RWPE2 (cell line): ENCODE measurements at regions not wholly inside any gene's neighbourhood (a gene's known extent, or its start where the extent isn't known, plus 50 kb on each side); places are given as distances from the start of the nearest gene placed in this dataset.

Experiments used
- ATAC-seq: fragments of 200-7000 bp; cut with Tn5 transposase; 3 replicates; pipeline ENCODE4 v1.9.1; 2021; ENCODE audit warnings: low read depth
- DNase-seq: peaks from one replicate; pipeline ENCODE4 v3.0.0-alpha.2; 2020; ENCODE audit warnings: low spot score
- H3K27ac ChIP-seq: fragments of 450-650 bp; 2 replicates; pipeline ENCODE4 v1.5.1; 2017; ENCODE audit warnings: mild to moderate bottlenecking; ENCODE audit not compliant: poor library complexity, severe bottlenecking
- H3K27me3 ChIP-seq: fragments of 250-450 bp; sonication (Bioruptor Pico); 2 replicates; pipeline ENCODE4 v1.5.1; 2021; ENCODE audit warnings: mild to moderate bottlenecking, moderate library complexity; ENCODE audit not compliant: insufficient read depth, poor library complexity, severe bottlenecking
- H3K36me3 ChIP-seq: fragments of 250-450 bp; sonication (Bioruptor Pico); 2 replicates; pipeline ENCODE4 v1.5.1; 2020; ENCODE audit warnings: low read depth, mild to moderate bottlenecking, moderate library complexity
- H3K4me1 ChIP-seq: fragments of 250-450 bp; sonication (Bioruptor Pico); 2 replicates; pipeline ENCODE4 v1.5.1; 2021; ENCODE audit warnings: mild to moderate bottlenecking, moderate library complexity; ENCODE audit not compliant: insufficient read depth, poor library complexity, severe bottlenecking
- H3K4me3 ChIP-seq: fragments of 250-450 bp; sonication (Bioruptor Pico); 2 replicates; pipeline ENCODE4 v1.5.1; 2021; ENCODE audit warnings: mild to moderate bottlenecking, moderate library complexity; ENCODE audit not compliant: severe bottlenecking
- H3K9me3 ChIP-seq: fragments of 250-450 bp; sonication (Bioruptor Pico); 2 replicates; pipeline ENCODE4 v1.5.1; 2021; ENCODE audit warnings: mild to moderate bottlenecking, moderate library complexity; ENCODE audit not compliant: severe bottlenecking
- TF ChIP-seq, protein P1 (sequence below): fragments of 450-650 bp; IDR thresholded peaks from one replicate; pipeline ENCODE4 v1.5.1; 2017; ENCODE audit warnings: mild to moderate bottlenecking, moderate library complexity; ENCODE audit not compliant: poor library complexity, severe bottlenecking

DNA sequence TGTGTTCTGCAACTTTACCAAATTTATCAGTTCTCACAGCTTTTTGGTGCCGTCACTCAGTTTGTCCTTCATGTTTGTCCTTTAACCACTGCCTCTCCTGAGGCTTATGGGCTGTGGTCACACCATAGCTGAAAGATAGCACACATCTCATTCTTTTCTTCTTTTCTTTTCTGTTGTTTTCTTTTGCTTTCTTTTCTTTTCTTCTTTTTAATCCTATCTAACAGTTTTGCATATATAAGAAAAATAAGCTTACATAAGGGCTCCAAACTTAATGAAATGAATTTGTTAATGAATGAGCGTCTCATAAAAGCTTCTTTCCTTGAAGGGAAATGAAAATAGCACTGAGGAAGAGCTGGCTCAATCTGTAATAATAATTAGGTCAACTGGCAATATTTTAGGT, 1061.2 kb downstream of the PCDH18 start:
- H3K4me1 ChIP-seq, result no peaks in the 10 kb centered on the region
- TF ChIP-seq, protein P1, sequence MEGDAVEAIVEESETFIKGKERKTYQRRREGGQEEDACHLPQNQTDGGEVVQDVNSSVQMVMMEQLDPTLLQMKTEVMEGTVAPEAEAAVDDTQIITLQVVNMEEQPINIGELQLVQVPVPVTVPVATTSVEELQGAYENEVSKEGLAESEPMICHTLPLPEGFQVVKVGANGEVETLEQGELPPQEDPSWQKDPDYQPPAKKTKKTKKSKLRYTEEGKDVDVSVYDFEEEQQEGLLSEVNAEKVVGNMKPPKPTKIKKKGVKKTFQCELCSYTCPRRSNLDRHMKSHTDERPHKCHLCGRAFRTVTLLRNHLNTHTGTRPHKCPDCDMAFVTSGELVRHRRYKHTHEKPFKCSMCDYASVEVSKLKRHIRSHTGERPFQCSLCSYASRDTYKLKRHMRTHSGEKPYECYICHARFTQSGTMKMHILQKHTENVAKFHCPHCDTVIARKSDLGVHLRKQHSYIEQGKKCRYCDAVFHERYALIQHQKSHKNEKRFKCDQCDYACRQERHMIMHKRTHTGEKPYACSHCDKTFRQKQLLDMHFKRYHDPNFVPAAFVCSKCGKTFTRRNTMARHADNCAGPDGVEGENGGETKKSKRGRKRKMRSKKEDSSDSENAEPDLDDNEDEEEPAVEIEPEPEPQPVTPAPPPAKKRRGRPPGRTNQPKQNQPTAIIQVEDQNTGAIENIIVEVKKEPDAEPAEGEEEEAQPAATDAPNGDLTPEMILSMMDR, result no peak
- DNase-seq, result no peak
- no peaks in the 10 kb centered on the region for H3K27me3 ChIP-seq
- no peaks in the 10 kb centered on the region for H3K9me3 ChIP-seq
- ATAC-seq, result no peak
- H3K4me3 ChIP-seq, result no peak overlapping the region
- H3K27ac ChIP-seq, result no peak overlapping the region
- H3K36me3 ChIP-seq, result no peaks in the 10 kb centered on the region

DNA sequence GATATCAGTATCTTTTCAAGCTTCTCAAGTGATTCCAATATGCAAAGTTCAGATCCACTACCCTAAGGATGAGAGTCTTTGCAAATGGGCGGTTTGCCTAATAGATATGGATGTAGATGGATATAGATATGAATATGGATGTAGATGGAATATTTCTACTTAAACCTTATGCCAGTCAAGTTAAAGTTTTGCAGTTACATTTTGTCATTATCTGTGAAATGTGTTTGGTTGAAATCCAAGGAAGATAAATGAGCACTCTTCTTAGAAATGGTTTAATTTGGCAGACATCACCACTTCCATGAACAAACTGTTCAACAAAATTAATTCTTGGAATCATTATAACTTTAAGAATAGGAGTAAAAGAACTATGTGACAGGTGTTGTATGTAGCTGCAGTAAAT, 1066.6 kb downstream of the PCDH18 start:
- ATAC-seq (no peak), DNase-seq (no peak)
- H3K27me3 ChIP-seq, result no peaks in the 10 kb centered on the region
- H3K4me3 ChIP-seq, result no peak overlapping the region
- H3K9me3 ChIP-seq, result no peaks in the 10 kb centered on the region
- H3K27ac ChIP-seq, result no peak overlapping the region
- TF ChIP-seq, protein P1, result no peak
- no peaks in the 10 kb centered on the region for H3K4me1 ChIP-seq
- no peaks in the 10 kb centered on the region for H3K36me3 ChIP-seq

DNA sequence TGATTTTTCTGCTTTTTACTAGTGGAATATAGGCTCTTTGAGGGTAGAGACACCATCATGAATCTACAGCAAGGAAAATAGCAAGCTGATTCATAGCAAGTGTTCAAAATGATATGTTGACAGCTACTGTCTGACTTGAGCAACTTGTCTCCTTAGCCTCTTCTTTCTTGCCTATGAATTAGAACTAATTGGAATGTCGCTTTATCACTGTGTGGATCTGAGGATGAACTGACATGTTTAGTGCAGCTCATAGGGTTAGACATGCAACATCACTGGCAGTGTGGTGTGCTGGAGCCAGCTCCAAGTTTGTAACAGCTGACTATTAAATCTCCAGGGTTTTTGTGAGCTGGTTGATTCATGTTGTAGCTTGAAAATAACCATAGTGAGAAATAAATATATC, 1068.4 kb downstream of the PCDH18 start:
- no peaks in the 10 kb centered on the region for H3K27me3 ChIP-seq
- no peaks in the 10 kb centered on the region for H3K4me1 ChIP-seq
- TF ChIP-seq, protein P1, result no peak
- H3K4me3 ChIP-seq, result no peak overlapping the region
- DNase-seq (no peak), ATAC-seq (no peak)
- H3K9me3 ChIP-seq, result no peaks in the 10 kb centered on the region
- H3K27ac ChIP-seq, result no peak overlapping the region
- H3K36me3 ChIP-seq, result no peaks in the 10 kb centered on the region

DNA sequence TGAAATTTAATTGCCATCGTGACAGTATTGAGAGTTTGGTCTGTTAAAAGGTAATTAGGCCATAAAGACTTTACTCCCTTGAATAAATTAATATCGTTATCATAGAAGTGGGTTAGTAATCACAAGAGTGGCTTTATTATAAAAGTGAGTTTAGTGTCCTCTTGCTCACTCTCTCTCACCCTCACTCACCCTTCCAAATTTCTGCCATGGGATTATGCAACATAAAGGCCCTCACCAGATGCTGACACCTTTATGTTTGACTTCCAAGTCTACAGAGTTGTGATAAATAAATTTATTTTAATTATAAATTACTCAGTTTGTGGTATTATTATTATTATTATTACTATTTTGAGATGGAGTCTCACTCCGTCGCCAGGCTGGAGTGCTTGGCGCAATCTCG, 1070.8 kb downstream of the PCDH18 start:
- no peaks in the 10 kb centered on the region for H3K36me3 ChIP-seq
- TF ChIP-seq, protein P1, result no peak
- H3K9me3 ChIP-seq, result no peaks in the 10 kb centered on the region
- H3K27ac ChIP-seq, result no peak overlapping the region
- H3K4me3 ChIP-seq, result no peak overlapping the region
- DNase-seq (no peak), ATAC-seq (no peak)
- no peaks in the 10 kb centered on the region for H3K4me1 ChIP-seq
- H3K27me3 ChIP-seq, result no peaks in the 10 kb centered on the region

DNA sequence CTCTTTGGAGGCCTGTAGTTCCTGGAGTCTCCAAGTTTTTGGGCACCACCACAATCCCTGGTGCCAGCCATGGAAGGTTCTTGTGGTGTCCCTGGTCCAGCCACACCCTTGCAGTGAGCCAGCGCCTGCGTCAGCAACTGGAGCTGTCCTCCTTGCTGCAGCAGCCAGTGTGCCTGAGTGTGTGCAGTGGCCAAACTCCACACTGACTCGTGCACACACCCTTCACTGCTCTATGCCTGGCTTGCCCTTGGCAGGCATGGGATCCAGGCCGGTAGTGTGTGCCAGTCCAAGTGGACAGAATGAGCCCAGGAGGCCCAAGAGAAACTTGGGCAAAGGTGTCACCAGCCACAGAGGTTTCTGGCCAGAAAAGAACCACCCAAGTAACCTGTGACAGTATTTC, 1074.0 kb downstream of the PCDH18 start:
- Histone ChIP-seq H3K27ac (no peak overlapping the region), H3K4me1 (no peaks in the 10 kb centered on the region), H3K9me3 (no peaks in the 10 kb centered on the region), H3K36me3 (no peaks in the 10 kb centered on the region), H3K27me3 (no peaks in the 10 kb centered on the region), H3K4me3 (no peak overlapping the region)
- no peak for ATAC-seq
- no peak for DNase-seq
- TF ChIP-seq, protein P1, result no peak
